ENCODE measurements at regions not wholly inside any gene's neighbourhood (a gene's known extent, or its start where the extent isn't known, plus 50 kb on each side); places are given as distances from the start of the nearest gene placed in this dataset.
"Not testable (repeated sequence)": the region's sequence is repeated elsewhere in the genome, so short reads cannot be mapped to it uniquely, and the experiment has no call there.

DNA sequence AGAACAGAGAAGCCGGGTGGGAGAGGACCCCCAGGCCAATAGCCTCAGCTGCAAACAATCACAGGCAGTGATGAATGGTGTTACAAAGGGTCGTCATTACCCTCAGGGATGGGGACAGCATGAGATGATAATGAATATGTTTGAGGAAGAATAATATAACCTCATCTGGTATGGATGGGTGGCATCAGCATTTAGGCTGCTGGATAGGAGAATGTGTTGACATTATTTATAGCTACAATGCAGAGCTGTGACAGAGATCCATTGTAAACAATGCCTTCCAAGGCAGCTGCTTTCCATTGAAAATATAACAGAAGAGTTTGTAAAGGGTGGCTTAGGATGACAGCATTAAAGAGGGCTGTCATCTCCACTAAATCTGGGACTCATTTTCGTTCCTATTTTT, 365.5 kb downstream of the KCNN2 start:
- WGBS (ENCODE audit: insufficient coverage, low lambda C conversion rate), result 70% methylated on average over 1 of the region's 3 CpGs
- H3K36me3 ChIP-seq (ENCODE audit: control insufficient read depth, insufficient read depth, low read length), result no peaks in the 10 kb centered on the region

DNA sequence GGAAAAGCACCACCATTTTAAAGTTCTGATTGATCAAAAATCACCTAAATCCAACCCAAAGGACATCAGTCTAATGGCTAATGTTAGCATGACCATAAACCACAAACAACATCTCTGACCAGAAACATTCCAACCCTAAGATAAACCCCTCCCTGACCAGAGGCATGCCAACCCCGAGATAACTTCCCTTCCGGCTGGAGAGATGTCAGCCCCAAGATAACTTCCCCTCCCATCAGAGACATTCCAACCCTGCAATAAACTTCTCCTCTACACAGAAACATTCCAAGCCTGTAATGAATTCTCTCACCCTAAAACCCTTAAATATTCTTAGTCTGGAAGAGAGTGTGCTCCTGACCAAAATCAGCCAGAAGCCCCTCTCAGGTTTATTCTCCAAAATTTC, 364.3 kb downstream of the KCNN2 start:
- Histone ChIP-seq H3K4me3 (ENCODE audit: low read length) (no peak overlapping the region), H3K36me3 (ENCODE audit: control insufficient read depth, insufficient read depth, low read length) (no peaks in the 10 kb centered on the region), H3K4me1 (ENCODE audit: control insufficient read depth, insufficient read depth, low read length) (no peaks in the 10 kb centered on the region), H3K9me3 (ENCODE audit: control insufficient read depth, low read depth, low read length) (peaks cover 15% of the 10 kb centered on the region), H3K27ac (ENCODE audit: low read length) (no peak overlapping the region), H3K27me3 (ENCODE audit: control insufficient read depth, insufficient read depth, low read length) (no peaks in the 10 kb centered on the region)
- DNase-seq, result no peak
- no CpG with 5 or more reads among the region's 2 CpGs for WGBS (ENCODE audit: insufficient coverage, low lambda C conversion rate)

More for the DNA sequence above, 365.5 kb downstream of the KCNN2 start:
- H3K27ac ChIP-seq (ENCODE audit: low read length), result no peak overlapping the region
- no peaks in the 10 kb centered on the region for H3K4me1 ChIP-seq (ENCODE audit: control insufficient read depth, insufficient read depth, low read length)
- DNase-seq, result no peak
- no peak overlapping the region for H3K4me3 ChIP-seq (ENCODE audit: low read length)
- H3K27me3 ChIP-seq (ENCODE audit: control insufficient read depth, insufficient read depth, low read length), result no peaks in the 10 kb centered on the region
- peaks cover 13% of the 10 kb centered on the region for H3K9me3 ChIP-seq (ENCODE audit: control insufficient read depth, low read depth, low read length)

DNA sequence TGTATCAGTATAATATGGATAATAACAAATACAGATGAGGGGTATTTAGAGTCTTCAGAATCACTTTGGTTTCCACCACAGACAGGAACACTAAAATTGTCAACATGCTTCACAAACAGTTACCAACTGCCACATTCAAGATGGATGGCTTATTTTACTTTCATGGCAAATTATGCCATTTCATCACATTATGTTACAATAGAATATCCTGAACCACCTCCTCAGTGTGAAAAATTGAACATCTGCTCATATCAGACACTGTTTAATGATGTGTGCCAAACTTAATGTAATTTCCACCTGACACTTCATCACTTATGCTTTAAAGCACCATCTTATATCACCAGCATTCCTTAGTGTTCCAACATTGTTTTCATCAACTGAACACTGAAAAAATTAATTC, 357.4 kb downstream of the KCNN2 start:
- H3K9me3 ChIP-seq (ENCODE audit: control insufficient read depth, low read depth, low read length), result peaks cover 26% of the 10 kb centered on the region
- no peaks in the 10 kb centered on the region for H3K36me3 ChIP-seq (ENCODE audit: control insufficient read depth, insufficient read depth, low read length)
- DNase-seq, result no peak
- no peaks in the 10 kb centered on the region for H3K27me3 ChIP-seq (ENCODE audit: control insufficient read depth, insufficient read depth, low read length)
- no peaks in the 10 kb centered on the region for H3K4me1 ChIP-seq (ENCODE audit: control insufficient read depth, insufficient read depth, low read length)
- no peak overlapping the region for H3K27ac ChIP-seq (ENCODE audit: low read length)
- no peak overlapping the region for H3K4me3 ChIP-seq (ENCODE audit: low read length)

DNA sequence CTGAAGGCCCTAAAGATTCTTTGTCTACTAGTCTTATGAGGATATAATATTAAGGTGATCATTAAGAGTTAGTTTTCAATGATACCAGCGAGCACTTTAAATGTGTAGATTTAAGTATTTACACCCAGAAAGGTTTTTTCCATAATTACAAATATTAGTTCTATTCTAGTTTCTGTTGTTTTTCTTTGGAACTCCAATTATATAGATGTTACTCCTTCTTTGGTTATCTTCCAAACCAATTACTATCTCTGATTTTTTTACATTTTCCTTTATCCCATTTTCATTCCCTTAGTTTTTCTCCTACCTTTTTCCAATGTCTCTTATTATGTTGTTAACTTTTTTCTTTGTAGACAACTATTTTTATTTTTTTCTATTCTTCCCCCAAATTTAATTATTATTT, 355.1 kb downstream of the KCNN2 start:
- H3K36me3 ChIP-seq (ENCODE audit: control insufficient read depth, insufficient read depth, low read length), result no peaks in the 10 kb centered on the region
- no peaks in the 10 kb centered on the region for H3K4me1 ChIP-seq (ENCODE audit: control insufficient read depth, insufficient read depth, low read length)
- 100% methylated on average over 1 of the region's 1 CpG for WGBS (ENCODE audit: insufficient coverage, low lambda C conversion rate)
- no peak for DNase-seq
- peaks cover 16% of the 10 kb centered on the region for H3K9me3 ChIP-seq (ENCODE audit: control insufficient read depth, low read depth, low read length)
- no peak overlapping the region for H3K27ac ChIP-seq (ENCODE audit: low read length)
- no peak overlapping the region for H3K4me3 ChIP-seq (ENCODE audit: low read length)
- no peaks in the 10 kb centered on the region for H3K27me3 ChIP-seq (ENCODE audit: control insufficient read depth, insufficient read depth, low read length)

DNA sequence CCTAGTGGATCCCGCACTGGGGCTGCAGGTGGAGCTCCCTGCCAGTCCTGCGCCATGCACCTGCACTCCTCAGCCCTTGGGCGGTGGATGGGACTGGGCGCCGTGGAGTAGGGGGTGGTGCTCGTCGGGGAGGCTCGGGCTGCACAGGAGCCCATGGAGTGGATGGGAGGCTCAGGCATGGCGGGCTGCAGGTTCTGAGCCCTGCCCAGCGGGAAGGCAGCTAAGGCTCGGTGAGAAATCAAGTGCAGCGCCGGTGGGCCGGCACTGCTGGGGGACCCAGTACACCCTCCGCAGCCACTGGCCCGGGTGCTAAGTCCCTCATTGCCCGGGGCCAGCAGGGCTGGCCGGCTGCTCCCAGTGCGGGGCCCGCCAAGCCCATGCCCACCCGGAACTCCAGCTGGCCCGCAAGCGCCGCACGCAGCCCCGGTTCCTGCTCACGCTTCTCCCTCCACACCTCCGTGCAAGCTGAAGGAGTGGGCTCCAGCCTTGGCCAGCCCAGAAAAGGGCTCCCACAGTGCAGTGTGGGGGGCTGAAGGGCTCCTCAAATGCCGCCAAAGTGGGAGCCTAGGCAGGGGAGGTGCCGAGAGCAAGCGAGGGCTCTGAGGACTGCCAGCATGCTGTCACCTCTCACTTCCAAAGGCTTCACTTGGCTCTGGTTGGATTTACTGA, 342.5 kb downstream of the KCNN2 start:
- not testable (repeated sequence) for H3K4me1 ChIP-seq (ENCODE audit: control insufficient read depth, insufficient read depth, low read length); H3K27me3 ChIP-seq (ENCODE audit: control insufficient read depth, insufficient read depth, low read length); DNase-seq; H3K36me3 ChIP-seq (ENCODE audit: control insufficient read depth, insufficient read depth, low read length); H3K9me3 ChIP-seq (ENCODE audit: control insufficient read depth, low read depth, low read length); H3K4me3 ChIP-seq (ENCODE audit: low read length); H3K27ac ChIP-seq (ENCODE audit: low read length)
- no CpG with 5 or more reads among the region's 31 CpGs for WGBS (ENCODE audit: insufficient coverage, low lambda C conversion rate)

DNA sequence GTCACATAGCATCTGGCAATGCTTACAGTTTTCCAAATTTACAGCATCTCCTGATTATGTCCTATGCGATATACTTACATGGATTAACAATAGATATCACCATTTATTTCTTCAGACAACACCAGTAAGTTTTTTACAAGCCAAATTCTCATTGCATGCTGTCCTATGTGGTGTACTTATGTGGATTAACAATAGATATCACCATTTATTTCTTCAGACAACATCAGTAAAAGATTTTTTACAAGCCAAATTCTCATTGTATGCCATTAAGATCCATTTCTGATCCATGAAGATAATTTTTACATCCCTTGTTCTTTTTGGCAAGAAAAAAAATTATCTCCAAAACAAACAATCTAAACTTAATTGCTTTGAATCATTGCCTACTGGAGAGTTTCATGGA, 340.9 kb downstream of the KCNN2 start:
- H3K36me3 ChIP-seq (ENCODE audit: control insufficient read depth, insufficient read depth, low read length), result no peaks in the 10 kb centered on the region
- H3K4me3 ChIP-seq (ENCODE audit: low read length), result no peak overlapping the region
- H3K9me3 ChIP-seq (ENCODE audit: control insufficient read depth, low read depth, low read length), result peaks cover 10% of the 10 kb centered on the region
- H3K4me1 ChIP-seq (ENCODE audit: control insufficient read depth, insufficient read depth, low read length), result no peaks in the 10 kb centered on the region
- 83% methylated on average over 1 of the region's 1 CpG for WGBS (ENCODE audit: insufficient coverage, low lambda C conversion rate)
- no peaks in the 10 kb centered on the region for H3K27me3 ChIP-seq (ENCODE audit: control insufficient read depth, insufficient read depth, low read length)
- H3K27ac ChIP-seq (ENCODE audit: low read length), result no peak overlapping the region
- DNase-seq, result no peak

DNA sequence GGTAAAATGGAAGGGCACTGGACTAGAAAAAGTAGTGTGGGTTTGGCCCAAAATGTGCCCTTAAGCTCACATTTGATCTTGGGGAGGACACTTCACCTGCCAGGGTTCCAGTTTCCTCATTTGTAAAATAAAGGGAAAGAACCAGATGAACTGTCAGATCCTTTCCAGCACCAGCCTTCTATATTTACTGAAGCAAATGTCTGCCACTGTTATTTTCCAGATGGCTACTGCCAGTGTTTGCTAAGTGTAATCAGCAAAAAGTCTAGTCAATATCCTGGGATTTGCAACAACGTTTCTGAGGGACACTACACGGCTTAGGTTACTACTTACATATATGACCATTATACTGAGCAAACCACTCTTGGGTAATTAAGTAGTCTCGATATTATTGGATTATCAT, 340.3 kb downstream of the KCNN2 start:
- Histone ChIP-seq H3K27me3 (ENCODE audit: control insufficient read depth, insufficient read depth, low read length) (no peaks in the 10 kb centered on the region), H3K36me3 (ENCODE audit: control insufficient read depth, insufficient read depth, low read length) (no peaks in the 10 kb centered on the region), H3K4me1 (ENCODE audit: control insufficient read depth, insufficient read depth, low read length) (no peaks in the 10 kb centered on the region), H3K4me3 (ENCODE audit: low read length) (no peak overlapping the region), H3K27ac (ENCODE audit: low read length) (no peak overlapping the region), H3K9me3 (ENCODE audit: control insufficient read depth, low read depth, low read length) (peaks cover 10% of the 10 kb centered on the region)
- DNase-seq, result no peak
- WGBS (ENCODE audit: insufficient coverage, low lambda C conversion rate), result no CpG with 5 or more reads among the region's 3 CpGs

DNA sequence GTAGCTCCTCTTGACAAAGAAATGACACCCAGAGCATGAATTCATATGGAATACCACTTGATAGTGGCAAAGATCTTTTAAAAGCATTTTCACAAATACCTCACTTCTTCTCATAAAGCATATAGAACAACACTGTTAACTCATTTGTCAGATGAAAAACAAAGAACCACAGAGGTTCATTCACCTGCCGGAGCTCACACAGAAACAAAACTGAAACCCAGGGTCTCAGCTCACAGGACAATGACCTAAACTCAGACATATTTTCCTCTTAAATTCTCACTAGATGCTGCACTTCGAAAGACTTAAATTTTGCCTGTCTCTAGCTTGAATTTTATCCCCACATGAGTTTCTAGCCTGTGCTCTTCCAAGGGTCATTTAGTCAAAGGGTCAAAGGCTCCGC, 339.0 kb downstream of the KCNN2 start:
- peaks cover 10% of the 10 kb centered on the region for H3K9me3 ChIP-seq (ENCODE audit: control insufficient read depth, low read depth, low read length)
- DNase-seq, result no peak

DNA sequence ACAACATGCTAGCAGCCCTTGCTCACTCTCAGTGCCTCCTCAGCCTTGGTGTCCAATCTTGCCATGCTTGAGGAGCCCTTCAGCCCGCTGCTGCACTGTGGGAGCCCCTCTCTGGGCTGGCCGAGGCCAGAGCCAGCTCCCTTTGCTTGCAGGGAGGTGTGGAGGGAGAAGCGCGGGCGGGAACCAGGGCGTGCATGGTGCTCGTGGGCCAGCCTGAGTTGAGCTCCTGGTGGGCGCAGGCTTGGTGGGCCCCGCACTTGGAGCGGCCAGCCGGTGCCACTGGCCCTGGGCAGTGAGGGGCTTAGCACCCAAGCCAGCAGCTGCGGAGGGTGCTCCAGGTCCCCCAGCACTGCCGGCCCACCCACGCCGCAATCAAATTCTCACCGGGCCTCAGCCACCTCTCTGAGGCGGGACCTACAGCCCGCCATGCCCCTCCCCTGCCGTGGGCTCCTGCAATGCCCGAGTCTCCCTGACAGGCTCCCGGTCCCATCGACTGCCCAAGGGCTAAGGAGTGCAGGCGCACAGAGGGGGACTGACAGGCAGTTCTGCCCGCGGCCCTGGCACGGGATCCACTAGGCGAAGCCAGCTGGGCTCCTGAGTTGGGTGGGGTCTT, 333.5 kb downstream of the KCNN2 start:
- H3K36me3 ChIP-seq (ENCODE audit: control insufficient read depth, insufficient read depth, low read length), result no peaks in the 10 kb centered on the region
- peaks cover 11% of the 10 kb centered on the region for H3K9me3 ChIP-seq (ENCODE audit: control insufficient read depth, low read depth, low read length)
- H3K27ac ChIP-seq (ENCODE audit: low read length), result no peak overlapping the region
- H3K27me3 ChIP-seq (ENCODE audit: control insufficient read depth, insufficient read depth, low read length), result no peaks in the 10 kb centered on the region
- H3K4me3 ChIP-seq (ENCODE audit: low read length), result no peak overlapping the region
- no peaks in the 10 kb centered on the region for H3K4me1 ChIP-seq (ENCODE audit: control insufficient read depth, insufficient read depth, low read length)
- no CpG with 5 or more reads among the region's 27 CpGs for WGBS (ENCODE audit: insufficient coverage, low lambda C conversion rate)
- no peak for DNase-seq

More for the DNA sequence above, 339.0 kb downstream of the KCNN2 start:
- Histone ChIP-seq H3K4me3 (ENCODE audit: low read length) (no peak overlapping the region), H3K4me1 (ENCODE audit: control insufficient read depth, insufficient read depth, low read length) (no peaks in the 10 kb centered on the region), H3K36me3 (ENCODE audit: control insufficient read depth, insufficient read depth, low read length) (no peaks in the 10 kb centered on the region), H3K27ac (ENCODE audit: low read length) (no peak overlapping the region), H3K27me3 (ENCODE audit: control insufficient read depth, insufficient read depth, low read length) (no peaks in the 10 kb centered on the region)
- WGBS (ENCODE audit: insufficient coverage, low lambda C conversion rate), result 100% methylated on average over 2 of the region's 3 CpGs

DNA sequence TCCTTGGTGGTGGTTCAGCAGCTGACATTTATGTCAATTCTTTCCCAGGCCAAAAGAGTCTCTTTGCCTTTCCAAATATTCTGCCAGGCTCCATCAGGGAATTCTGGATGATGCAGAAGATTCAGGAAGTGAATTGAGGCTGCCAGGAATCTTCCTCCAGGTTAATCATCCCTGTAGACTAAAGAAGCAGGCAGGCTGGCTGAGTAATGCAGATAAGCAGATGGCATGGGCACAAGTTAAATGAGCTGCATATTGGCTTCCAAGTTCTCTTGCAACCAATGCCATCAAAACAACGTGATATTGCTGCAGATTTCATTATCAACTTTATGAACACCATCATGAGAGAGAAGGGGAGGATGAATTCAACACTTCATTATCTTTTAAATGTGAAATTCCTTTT, 324.5 kb downstream of the KCNN2 start:
- Histone ChIP-seq H3K36me3 (ENCODE audit: control insufficient read depth, insufficient read depth, low read length) (no peaks in the 10 kb centered on the region), H3K27me3 (ENCODE audit: control insufficient read depth, insufficient read depth, low read length) (no peaks in the 10 kb centered on the region), H3K27ac (ENCODE audit: low read length) (no peak overlapping the region), H3K9me3 (ENCODE audit: control insufficient read depth, low read depth, low read length) (no peaks in the 10 kb centered on the region), H3K4me1 (ENCODE audit: control insufficient read depth, insufficient read depth, low read length) (no peaks in the 10 kb centered on the region), H3K4me3 (ENCODE audit: low read length) (no peak overlapping the region)
- no peak for DNase-seq
- WGBS (ENCODE audit: insufficient coverage, low lambda C conversion rate), result 80% methylated on average over 1 of the region's 1 CpG

DNA sequence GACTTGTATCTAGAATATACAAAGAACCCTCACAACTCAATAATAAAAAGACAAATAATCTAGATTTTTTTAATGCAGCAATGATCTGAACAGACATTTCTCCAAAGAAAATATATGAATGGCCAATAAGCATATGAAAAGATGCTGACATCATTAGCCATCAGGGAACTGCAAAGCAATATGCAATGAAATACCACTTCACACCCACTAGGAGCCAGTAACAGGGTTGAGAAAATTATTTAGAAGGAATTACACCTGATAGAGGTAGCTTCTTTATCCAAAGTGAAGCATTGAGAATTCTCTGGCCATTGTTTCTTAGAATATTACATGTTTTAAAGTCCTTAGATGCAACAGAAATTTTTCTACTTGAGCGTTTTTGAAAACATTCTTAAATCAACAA, 316.9 kb downstream of the KCNN2 start:
- H3K4me3 ChIP-seq (ENCODE audit: low read length), result no peak overlapping the region
- no peaks in the 10 kb centered on the region for H3K36me3 ChIP-seq (ENCODE audit: control insufficient read depth, insufficient read depth, low read length)
- H3K9me3 ChIP-seq (ENCODE audit: control insufficient read depth, low read depth, low read length), result no peaks in the 10 kb centered on the region
- no peak for DNase-seq
- no peaks in the 10 kb centered on the region for H3K4me1 ChIP-seq (ENCODE audit: control insufficient read depth, insufficient read depth, low read length)
- H3K27me3 ChIP-seq (ENCODE audit: control insufficient read depth, insufficient read depth, low read length), result no peaks in the 10 kb centered on the region
- whole genome bisulfite sequencing (ENCODE audit: insufficient coverage, low lambda C conversion rate), result no CpG with 5 or more reads among the region's 1 CpG
- H3K27ac ChIP-seq (ENCODE audit: low read length), result no peak overlapping the region

All from large intestine (tissue), 3 donors.